ENCODE measurements at regions not wholly inside any gene's neighbourhood (a gene's known extent, or its start where the extent isn't known, plus 50 kb on each side); places are given as distances from the start of the nearest gene placed in this dataset.
"Not testable (repeated sequence)": the region's sequence is repeated elsewhere in the genome, so short reads cannot be mapped to it uniquely, and the experiment has no call there.

- DNase-seq: not testable (repeated sequence)
These were observed 54.7 kb upstream of the E2F3 start for GRCh38 chr6:20346948-20347347.

DNA sequence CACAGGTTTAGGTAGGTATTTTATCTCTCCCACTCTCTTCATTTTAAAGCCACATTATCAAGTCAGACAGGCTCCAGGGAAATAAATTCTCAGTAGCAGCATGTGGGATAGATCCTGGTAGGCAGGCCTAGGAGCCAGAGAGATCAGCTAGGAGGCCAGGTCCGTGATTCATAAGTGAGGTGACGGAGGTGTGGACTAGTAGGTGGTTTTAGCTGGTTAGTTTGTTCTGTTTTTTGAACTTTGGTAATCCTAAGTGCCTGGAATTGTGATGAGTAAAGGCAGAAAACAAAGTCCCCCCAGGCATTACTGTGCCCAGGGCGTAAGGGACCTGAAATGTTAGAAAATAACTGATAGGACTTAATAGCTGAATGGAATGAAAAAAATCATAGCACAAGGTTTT lies 53.6 kb upstream of the E2F3 start:
- DNase-seq: no peak

DNA sequence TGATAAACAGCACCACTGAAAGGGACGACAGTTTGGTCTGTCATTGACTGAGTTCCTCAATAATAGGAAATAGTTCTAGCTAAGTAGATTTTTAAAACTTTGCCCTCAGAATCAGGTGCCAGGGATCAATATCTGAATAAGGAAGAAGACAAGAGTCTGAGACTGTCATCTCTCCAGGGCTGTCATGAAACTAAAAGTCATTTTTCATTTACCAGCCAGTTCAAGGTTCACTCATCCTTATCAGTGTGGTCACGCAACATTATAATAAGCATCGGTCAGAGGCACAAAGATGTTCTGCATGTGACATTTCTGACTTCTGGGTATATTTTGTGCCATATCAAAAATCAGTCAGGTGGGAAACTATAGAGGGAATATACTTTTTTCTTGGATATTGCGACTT lies 52.5 kb upstream of the E2F3 start:
- DNase-seq: no peak

DNA sequence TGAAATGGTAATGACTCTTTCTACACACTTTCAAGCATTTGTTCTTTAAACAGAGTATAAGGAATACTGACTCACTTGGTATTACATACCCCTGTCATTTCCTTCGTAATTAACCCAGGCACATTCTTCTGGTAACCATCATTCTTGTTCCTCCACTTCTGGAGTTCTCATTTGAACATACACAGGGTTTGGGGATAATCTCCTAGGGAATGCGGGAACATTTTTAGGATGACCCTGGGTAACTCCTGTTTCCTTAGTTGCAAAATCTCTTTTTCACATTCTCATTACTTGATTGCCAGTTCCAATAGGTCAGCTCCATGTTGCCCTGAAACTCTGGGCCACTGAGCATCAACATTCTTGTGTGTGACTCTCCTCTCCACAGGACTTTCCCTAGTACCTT lies 51.5 kb upstream of the E2F3 start:
- DNase-seq: no peak

DNA sequence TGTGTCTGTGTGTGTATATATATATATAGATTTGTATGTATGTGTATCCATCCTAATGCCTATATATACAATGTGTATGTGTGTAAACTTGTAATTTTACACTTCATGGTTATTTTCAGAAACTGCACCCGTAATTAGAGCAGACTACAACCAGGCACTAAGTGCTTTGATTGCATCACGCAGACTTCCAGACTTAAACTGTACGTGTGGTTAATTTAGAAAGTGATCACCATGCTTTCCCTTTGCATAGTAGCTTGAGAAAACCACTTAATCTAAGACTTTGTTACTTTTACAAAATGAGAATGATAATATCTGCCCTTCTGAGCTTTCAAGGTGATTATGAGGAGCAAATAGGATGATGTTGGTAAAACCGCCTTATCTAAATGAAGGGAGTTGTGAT lies 50.1 kb upstream of the E2F3 start:
- DNase-seq: no peak
